SK-N-SH (cell line): ENCODE measurements at regions not wholly inside any gene's neighbourhood (a gene's known extent, or its start where the extent isn't known, plus 50 kb on each side); places are given as distances from the start of the nearest gene placed in this dataset.

Experiments used
- GABPA ChIP-seq: IDR thresholded peaks from 2 replicates; pipeline ENCODE4 v1.4.0; 2012; ENCODE audit warnings: low read depth, mild to moderate bottlenecking
- NRF1 ChIP-seq: IDR thresholded peaks from 2 replicates; pipeline ENCODE4 v1.6.1; 2012; ENCODE audit warnings: low read depth, mild to moderate bottlenecking, low read length
- RXRA ChIP-seq: IDR thresholded peaks from 2 replicates; pipeline ENCODE4 v1.4.0; 2012; ENCODE audit warnings: low read depth, mild to moderate bottlenecking, borderline replicate concordance
- SMC3 ChIP-seq: IDR thresholded peaks from 2 replicates; pipeline ENCODE4 v1.6.1; 2012; ENCODE audit warnings: low read depth, low read length, improper control_type of control experiment
- YY1 ChIP-seq: IDR thresholded peaks from 2 replicates; pipeline ENCODE4 v1.4.0; 2012; ENCODE audit warnings: low read depth, mild to moderate bottlenecking
- TF ChIP-seq, protein P1 (sequence below): fragments of 200-600 bp; sonication (generic); IDR thresholded peaks from 2 replicates; pipeline ENCODE4 v1.6.1; 2017; ENCODE audit warnings: antibody characterized with exemption, mild to moderate bottlenecking, moderate library complexity
- TF ChIP-seq, protein P2 (sequence below): IDR thresholded peaks from 2 replicates; pipeline ENCODE4 v1.6.1; 2012; ENCODE audit warnings: mild to moderate bottlenecking, low read depth, low read length, moderate library complexity
- TF ChIP-seq, protein P3 (sequence below): IDR thresholded peaks from 2 replicates; pipeline ENCODE4 v1.4.0; 2012; ENCODE audit warnings: low read depth, borderline replicate concordance

DNA sequence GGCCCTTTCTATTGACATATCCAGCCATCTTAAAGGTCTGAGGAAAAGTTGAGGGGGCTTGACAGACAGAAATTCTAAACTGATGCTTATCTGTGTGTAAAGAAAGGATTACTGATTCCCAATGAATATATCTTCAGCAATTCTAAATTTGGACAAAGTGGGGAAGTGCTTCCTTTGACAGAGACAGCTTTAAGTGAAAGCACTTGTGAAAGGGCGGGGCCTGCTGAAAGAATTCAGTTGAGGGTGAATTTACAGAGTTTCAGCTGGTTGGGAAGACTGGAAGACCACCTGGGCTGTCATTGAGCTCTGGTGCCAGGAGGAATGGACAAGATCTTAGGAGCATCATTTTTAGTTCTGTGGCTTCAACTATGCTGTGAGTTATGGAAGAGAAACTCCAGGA is 412.5 kb upstream of the OR4E1 start:
- TF ChIP-seq, protein P1, sequence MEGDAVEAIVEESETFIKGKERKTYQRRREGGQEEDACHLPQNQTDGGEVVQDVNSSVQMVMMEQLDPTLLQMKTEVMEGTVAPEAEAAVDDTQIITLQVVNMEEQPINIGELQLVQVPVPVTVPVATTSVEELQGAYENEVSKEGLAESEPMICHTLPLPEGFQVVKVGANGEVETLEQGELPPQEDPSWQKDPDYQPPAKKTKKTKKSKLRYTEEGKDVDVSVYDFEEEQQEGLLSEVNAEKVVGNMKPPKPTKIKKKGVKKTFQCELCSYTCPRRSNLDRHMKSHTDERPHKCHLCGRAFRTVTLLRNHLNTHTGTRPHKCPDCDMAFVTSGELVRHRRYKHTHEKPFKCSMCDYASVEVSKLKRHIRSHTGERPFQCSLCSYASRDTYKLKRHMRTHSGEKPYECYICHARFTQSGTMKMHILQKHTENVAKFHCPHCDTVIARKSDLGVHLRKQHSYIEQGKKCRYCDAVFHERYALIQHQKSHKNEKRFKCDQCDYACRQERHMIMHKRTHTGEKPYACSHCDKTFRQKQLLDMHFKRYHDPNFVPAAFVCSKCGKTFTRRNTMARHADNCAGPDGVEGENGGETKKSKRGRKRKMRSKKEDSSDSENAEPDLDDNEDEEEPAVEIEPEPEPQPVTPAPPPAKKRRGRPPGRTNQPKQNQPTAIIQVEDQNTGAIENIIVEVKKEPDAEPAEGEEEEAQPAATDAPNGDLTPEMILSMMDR, result no peak
- TF ChIP-seq RXRA (no peak), NRF1 (no peak), SMC3 (no peak), GABPA (no peak), YY1 (no peak)
- TF ChIP-seq, protein P2, sequence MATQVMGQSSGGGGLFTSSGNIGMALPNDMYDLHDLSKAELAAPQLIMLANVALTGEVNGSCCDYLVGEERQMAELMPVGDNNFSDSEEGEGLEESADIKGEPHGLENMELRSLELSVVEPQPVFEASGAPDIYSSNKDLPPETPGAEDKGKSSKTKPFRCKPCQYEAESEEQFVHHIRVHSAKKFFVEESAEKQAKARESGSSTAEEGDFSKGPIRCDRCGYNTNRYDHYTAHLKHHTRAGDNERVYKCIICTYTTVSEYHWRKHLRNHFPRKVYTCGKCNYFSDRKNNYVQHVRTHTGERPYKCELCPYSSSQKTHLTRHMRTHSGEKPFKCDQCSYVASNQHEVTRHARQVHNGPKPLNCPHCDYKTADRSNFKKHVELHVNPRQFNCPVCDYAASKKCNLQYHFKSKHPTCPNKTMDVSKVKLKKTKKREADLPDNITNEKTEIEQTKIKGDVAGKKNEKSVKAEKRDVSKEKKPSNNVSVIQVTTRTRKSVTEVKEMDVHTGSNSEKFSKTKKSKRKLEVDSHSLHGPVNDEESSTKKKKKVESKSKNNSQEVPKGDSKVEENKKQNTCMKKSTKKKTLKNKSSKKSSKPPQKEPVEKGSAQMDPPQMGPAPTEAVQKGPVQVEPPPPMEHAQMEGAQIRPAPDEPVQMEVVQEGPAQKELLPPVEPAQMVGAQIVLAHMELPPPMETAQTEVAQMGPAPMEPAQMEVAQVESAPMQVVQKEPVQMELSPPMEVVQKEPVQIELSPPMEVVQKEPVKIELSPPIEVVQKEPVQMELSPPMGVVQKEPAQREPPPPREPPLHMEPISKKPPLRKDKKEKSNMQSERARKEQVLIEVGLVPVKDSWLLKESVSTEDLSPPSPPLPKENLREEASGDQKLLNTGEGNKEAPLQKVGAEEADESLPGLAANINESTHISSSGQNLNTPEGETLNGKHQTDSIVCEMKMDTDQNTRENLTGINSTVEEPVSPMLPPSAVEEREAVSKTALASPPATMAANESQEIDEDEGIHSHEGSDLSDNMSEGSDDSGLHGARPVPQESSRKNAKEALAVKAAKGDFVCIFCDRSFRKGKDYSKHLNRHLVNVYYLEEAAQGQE, result no peak
- TF ChIP-seq, protein P3, sequence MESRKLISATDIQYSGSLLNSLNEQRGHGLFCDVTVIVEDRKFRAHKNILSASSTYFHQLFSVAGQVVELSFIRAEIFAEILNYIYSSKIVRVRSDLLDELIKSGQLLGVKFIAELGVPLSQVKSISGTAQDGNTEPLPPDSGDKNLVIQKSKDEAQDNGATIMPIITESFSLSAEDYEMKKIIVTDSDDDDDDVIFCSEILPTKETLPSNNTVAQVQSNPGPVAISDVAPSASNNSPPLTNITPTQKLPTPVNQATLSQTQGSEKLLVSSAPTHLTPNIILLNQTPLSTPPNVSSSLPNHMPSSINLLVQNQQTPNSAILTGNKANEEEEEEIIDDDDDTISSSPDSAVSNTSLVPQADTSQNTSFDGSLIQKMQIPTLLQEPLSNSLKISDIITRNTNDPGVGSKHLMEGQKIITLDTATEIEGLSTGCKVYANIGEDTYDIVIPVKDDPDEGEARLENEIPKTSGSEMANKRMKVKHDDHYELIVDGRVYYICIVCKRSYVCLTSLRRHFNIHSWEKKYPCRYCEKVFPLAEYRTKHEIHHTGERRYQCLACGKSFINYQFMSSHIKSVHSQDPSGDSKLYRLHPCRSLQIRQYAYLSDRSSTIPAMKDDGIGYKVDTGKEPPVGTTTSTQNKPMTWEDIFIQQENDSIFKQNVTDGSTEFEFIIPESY, result no peak
